Stimulated activated CD8-positive, alpha-beta memory T cell treated with anti-CD3 and anti-CD28 coated beads, Interleukin-12 subunit alpha, Interleukin-12 subunit beta, amount 100 ng/mL, for 1 hour (primary cell): ENCODE measurements at regions not wholly inside any gene's neighbourhood (a gene's known extent, or its start where the extent isn't known, plus 50 kb on each side); places are given as distances from the start of the nearest gene placed in this dataset.

Experiments
- DNase-seq: peaks from one replicate; pipeline ENCODE4 v3.0.0-alpha.2; 2020; ENCODE audit warnings: low read depth

- DNase-seq: no peak
Measured at GRCh38 chr3:18295171-18295920, 129.8 kb downstream of the SATB1 start.

DNA sequence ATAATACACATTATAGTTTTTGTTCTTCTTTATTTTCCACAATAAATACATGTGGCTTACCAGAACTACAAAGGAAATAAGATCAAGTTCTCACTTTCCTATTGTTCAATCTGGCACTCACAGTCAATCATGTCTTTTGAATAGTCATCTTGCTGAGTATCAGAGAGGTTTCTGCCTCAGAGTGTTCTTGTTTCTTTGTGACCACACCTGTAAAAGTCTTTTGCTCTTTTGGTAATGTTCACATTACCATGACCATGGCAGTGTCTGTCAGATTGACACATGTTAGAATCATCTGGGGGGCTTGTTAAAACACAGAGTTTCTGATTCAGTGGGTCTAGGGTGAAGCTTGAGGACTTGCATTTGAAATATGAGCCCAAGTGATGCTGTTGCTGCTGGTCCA, 135.0 kb downstream of the SATB1 start:
- no peak for DNase-seq

- DNase-seq: no peak
Measured at GRCh38 chr3:18288243-18288642, 136.9 kb downstream of the SATB1 start.

- DNase-seq: no peak
Measured at GRCh38 chr3:18284716-18285115, 140.4 kb downstream of the SATB1 start.

DNA sequence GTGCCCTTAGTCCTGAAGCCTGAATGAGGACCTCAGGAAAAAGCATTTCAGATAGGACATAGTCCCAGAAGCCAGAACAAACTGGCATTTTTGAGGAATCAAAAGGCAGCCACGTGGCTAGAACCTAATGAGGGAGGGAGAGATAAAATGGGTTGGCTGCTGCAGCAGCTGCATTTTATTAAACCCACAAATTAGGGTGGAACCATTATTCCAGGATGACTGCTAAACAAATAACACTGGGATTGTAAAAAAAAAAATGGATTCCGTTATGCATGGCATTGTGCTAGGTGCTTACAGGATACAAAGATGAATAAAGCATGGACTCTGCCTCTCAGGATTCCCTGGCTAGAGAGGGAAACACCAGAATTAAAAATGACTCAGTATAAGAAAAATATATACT, 141.5 kb downstream of the SATB1 start:
- DNase-seq: no peak

DNA sequence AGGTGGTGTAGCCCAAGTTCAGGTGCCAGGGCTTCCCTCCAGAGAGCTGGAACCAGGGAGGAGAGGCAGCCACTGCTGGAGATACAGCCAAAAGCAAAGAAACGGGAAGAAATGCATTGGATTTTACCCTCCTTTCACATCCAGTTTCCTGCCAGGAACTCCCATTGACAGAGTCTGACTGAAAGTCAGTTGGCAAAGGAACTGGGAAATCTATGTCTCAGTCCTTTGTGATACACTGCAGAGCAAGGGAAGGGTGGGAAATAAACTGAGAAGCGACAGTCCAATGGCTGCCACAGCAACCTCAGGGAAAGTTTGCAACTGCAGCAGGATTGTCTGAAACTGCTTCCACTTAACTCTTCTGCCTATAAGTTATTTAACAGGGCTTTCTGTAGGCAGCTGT, 142.6 kb downstream of the SATB1 start:
- no peak for DNase-seq

DNA sequence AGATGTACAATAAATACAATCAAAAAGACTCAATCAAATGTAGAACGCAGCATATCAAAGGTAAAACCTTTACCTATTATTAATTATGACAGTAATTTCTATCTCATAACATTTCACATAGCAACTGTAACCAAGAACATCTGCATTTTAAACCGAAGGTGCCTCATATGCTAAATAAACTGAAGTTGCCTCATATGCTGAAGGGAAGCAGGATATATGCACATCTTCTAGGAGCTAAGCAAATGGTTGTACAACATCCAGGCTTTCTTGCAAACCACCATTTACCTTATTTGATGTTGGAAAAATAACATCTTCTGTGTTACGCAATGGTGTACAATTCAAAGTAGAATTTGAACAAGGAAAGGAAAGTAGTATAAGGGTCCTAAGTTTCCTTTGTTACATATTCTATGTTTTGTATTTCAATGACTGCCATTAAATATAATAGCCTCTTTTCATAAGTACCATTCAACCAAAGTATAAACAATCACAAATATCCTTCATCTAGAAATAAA, 145.9 kb downstream of the SATB1 start:
- DNase-seq: no peak

GRCh38 chr3:18264853-18265252, 160.3 kb downstream of the SATB1 start:
- no peak for DNase-seq

DNA sequence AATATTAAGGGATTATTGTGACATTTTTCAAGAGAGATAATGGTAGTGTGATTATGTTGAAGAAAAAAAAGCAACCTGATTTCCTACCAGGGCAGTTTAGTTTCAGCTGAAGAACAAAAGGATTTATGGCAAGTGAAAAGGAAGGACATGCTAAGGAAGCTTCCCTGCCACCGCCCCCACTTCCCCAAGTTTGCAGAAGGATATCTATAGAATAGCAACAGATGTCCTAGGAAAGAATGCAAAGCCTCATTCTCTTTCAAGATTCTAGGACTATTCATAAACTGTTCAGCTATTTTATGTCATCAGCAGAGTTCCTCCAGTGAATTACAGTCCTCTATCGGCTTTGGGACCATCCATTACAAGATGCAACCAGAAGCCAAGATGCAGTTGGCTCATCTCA, 160.8 kb downstream of the SATB1 start:
- DNase-seq: no peak

DNA sequence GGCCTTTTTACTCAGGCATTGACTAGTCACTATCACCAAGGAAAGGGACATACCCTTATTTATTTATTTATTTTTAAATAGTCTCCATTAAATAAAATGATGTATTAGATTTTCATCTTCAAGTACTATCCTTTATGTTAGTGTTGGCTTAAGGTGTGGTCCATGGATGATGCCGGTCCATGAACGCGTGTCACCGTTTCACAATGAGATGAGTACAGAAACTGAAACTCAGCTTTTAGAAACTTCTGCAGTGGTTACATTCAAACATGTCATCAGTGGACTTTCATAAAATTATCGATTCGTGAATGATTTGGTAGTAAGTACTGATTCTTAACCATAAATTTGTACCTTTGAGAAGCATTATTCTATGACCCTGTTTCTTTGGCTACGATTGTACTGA, 166.6 kb downstream of the SATB1 start:
- DNase-seq: no peak

DNA sequence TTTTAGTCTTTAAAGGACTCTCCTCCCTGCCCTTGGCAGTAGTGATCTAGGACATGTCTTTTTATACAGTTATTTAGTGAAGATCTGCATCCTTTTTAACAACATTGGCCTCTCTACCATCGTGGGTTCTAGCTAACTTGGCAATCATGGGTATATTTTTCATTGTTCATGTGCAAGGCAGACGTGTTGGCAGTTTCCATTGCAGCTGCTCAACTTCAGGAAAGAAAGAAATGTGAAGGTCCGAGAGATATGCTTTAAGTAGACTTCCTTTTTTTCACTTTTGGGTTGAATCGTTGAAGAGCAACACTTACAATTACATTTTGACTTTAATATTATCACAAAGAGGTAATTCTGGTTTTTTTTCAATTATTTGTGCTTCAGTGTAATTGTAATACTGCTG, 172.6 kb downstream of the SATB1 start:
- DNase-seq: no peak

DNA sequence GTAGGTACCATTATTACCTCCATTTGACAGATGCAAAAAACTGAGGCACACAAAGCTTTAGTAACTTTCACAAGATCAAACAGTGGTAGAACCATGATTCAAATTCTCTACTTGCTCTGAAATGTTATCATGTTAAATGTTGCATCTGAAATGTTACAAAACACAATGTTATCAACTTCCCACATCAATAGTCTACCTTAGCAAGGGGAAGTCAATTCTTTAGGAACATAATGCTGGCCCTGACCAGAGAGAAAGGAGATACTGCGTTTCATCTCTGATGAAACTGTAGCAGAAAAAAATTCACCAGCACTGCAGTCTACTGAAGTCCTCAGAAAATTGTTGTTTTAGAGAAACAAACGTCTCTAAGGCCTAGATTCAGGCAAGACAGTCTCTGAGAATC, 174.1 kb downstream of the SATB1 start:
- DNase-seq: no peak

GRCh38 chr3:18249126-18249525, 176.0 kb downstream of the SATB1 start:
- no peak for DNase-seq

- DNase-seq: no peak
Measured at GRCh38 chr3:18247776-18248310, 177.3 kb downstream of the SATB1 start.

DNA sequence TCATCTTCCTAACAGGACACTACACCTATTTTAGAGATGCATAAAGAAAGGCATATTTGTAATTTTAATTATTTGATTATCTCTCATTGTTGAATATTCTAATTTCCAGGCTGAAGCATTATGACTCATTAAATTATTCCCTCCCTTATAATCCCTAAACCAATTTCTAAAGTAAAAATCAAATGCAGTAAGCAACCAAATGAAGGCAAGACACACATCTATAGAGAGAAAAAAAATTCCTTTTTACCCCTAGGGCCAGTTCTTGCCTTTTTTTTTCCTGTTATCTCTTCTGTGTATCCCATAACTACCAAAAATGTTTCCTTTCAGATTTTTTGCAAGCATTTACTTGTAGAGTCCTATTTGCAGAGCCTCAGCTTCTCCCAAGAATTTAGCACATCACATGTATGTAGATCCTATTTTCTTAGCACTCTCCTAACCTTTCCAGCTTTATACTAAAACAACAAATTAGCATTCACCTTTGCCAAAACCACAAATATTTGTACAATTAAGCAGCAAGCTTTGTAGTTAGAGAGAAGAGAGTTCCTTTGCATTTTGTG, 177.9 kb downstream of the SATB1 start:
- DNase-seq: no peak

- DNase-seq: no peak
Measured at GRCh38 chr3:18246336-18247060, 178.6 kb downstream of the SATB1 start.

DNA sequence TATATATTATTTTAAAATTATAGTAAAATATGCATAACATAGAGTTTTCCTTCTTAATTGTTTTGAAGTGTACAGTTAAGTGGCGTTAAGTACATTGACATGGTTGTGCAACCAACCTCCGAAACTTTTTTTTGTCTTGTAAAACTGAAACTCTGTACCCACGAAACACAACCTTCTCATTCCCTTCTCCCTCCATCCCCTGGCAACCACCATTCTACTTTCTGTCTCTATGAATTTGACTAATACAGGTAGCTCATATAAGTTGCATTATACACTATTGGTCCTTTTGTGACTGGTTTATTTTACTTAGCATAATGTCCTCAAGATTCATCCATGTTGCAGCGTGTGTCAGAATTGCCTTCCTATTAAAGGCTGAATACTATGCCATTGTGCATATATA, 179.4 kb downstream of the SATB1 start:
- no peak for DNase-seq

DNA sequence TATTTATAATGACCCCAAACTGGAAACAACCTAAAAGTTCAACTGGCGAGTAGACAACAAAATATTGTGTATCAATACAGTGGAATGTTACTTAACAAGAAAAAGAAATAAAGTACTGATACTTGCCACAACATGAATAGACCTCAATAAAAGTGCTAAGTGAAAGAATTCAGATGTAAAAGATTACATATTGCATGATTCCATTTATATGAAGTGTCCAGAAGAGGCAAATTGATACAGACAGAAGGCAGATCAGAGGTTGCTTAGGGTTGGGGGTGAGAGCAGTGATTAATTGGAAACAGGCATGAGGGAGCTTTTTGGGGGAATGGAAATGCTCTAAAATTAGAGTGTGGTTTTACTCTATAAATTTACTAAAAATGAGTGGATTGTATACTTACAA, 183.3 kb downstream of the SATB1 start:
- no peak for DNase-seq

- no peak for DNase-seq
Measured at GRCh38 chr3:18239674-18240073, 185.5 kb downstream of the SATB1 start.

- no peak for DNase-seq
Measured at GRCh38 chr3:18238746-18239331, 186.3 kb downstream of the SATB1 start.

- DNase-seq: no peak
Measured at GRCh38 chr3:18238332-18238731, 186.8 kb downstream of the SATB1 start.

DNA sequence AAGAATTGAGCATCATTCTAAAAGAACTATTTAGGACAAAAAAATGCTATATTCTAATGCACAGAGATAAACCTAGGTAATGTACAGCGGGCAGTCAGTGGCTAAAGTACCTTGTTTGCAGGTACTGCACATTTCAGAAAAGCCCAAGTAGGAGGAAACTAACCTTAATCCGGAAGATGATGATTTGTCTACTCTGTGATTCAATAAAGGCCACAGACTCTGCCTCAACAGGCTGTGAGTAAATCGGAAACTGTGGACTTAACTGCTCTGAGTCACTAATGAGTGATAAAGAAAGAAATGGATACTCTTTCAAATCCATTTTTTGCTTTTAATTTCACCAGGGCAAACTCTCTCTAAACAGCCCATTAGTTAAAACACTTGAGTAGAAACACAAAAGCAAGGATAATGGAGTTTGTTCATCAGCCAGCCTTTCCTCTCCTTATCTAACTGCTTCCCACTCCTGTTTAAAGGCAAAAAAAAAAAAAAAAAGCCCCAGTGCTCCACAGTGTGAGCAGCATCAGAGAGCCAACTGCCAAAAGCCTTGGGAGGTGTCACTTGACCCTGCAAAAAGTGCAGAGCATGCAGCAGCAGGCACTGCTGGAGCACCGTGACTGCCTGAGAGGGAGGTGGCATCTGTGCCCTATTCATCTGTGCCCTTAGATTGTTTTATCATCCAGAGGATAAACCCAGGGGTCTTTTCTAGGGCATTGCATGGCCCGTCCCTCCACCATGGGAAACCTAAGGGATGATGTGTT, 187.7 kb downstream of the SATB1 start:
- DNase-seq: no peak
